H9 (cell line): ENCODE measurements at regions not wholly inside any gene's neighbourhood (a gene's known extent, or its start where the extent isn't known, plus 50 kb on each side); places are given as distances from the start of the nearest gene placed in this dataset.

Experiments used
- DNase-seq: peaks from one replicate; pipeline ENCODE4 v3.0.0-alpha.2; 2017
- H2AFZ ChIP-seq: one replicate; pipeline ENCODE4 v1.6.1; 2013; ENCODE audit warnings: mild to moderate bottlenecking, low read length, control low read depth, moderate library complexity
- H2AK5ac ChIP-seq: 2 replicates; pipeline ENCODE4 v1.6.1; 2013; ENCODE audit warnings: low read length, control low read depth, mixed read lengths; ENCODE audit not compliant: insufficient read length
- H2BK120ac ChIP-seq: one replicate; pipeline ENCODE4 v1.6.1; 2013; ENCODE audit warnings: low read depth, mild to moderate bottlenecking, low read length, control low read depth, inconsistent platforms; ENCODE audit not compliant: poor library complexity, severe bottlenecking
- H2BK12ac ChIP-seq: 2 replicates; pipeline ENCODE4 v1.6.1; 2013; ENCODE audit warnings: low read length, control low read depth, mixed read lengths, low read depth; ENCODE audit not compliant: insufficient read length
- H2BK15ac ChIP-seq: 2 replicates; pipeline ENCODE4 v1.6.1; 2013; ENCODE audit warnings: low read depth, low read length, control low read depth
- H2BK20ac ChIP-seq: one replicate; pipeline ENCODE4 v1.6.1; 2013; ENCODE audit warnings: low read depth, mild to moderate bottlenecking, low read length, control low read depth, inconsistent platforms; ENCODE audit not compliant: poor library complexity, severe bottlenecking
- H2BK5ac ChIP-seq: 2 replicates; pipeline ENCODE4 v1.6.1; 2013; ENCODE audit warnings: low read length, control low read depth, mixed read lengths; ENCODE audit not compliant: insufficient read length
- H3K14ac ChIP-seq: 2 replicates; pipeline ENCODE4 v1.6.1; 2013; ENCODE audit warnings: low read length, control low read depth; ENCODE audit not compliant: insufficient read depth
- H3K18ac ChIP-seq: 2 replicates; pipeline ENCODE4 v1.6.1; 2013; ENCODE audit warnings: low read depth, mild to moderate bottlenecking, mixed read lengths, low read length, control low read depth; ENCODE audit not compliant: insufficient read length
- H3K23ac ChIP-seq: 2 replicates; pipeline ENCODE4 v1.6.1; 2013; ENCODE audit warnings: low read length, control low read depth, mixed read lengths, low read depth; ENCODE audit not compliant: insufficient read length
- H3K23me2 ChIP-seq: 2 replicates; pipeline ENCODE4 v1.6.1; 2013; ENCODE audit warnings: low read depth, mild to moderate bottlenecking, mixed read lengths, low read length, control low read depth; ENCODE audit not compliant: insufficient read length, poor library complexity, severe bottlenecking
- H3K27ac ChIP-seq: 2 replicates; pipeline ENCODE4 v1.5.1; 2013; ENCODE audit warnings: low read length, control low read depth, mixed read lengths, low read depth; ENCODE audit not compliant: insufficient read length
- H3K27me3 ChIP-seq: 2 replicates; pipeline ENCODE4 v1.6.1; 2013; ENCODE audit warnings: low read length, control low read depth, inconsistent platforms; ENCODE audit not compliant: insufficient read depth
- H3K4ac ChIP-seq: 2 replicates; pipeline ENCODE4 v1.6.1; 2013; ENCODE audit warnings: low read depth, mild to moderate bottlenecking, control low read depth, inconsistent platforms, low read length, moderate library complexity
- H3K4me1 ChIP-seq: 2 replicates; pipeline ENCODE4 v1.6.1; 2013; ENCODE audit warnings: low read length, control low read depth, inconsistent platforms; ENCODE audit not compliant: insufficient read depth
- H3K4me2 ChIP-seq: 2 replicates; pipeline ENCODE4 v1.6.1; 2013; ENCODE audit warnings: low read length, control low read depth, mixed read lengths; ENCODE audit not compliant: insufficient read length, insufficient read depth
- H3K56ac ChIP-seq: 2 replicates; pipeline ENCODE4 v1.6.1; 2013; ENCODE audit warnings: low read depth, mild to moderate bottlenecking, mixed read lengths, low read length, control low read depth; ENCODE audit not compliant: insufficient read length
- H3K79me1 ChIP-seq: 2 replicates; pipeline ENCODE4 v1.6.1; 2013; ENCODE audit warnings: low read depth, mild to moderate bottlenecking, moderate library complexity, low read length, control low read depth, inconsistent platforms; ENCODE audit not compliant: insufficient read depth, poor library complexity, severe bottlenecking
- H3K79me2 ChIP-seq: 2 replicates; pipeline ENCODE4 v1.6.1; 2013; ENCODE audit warnings: low read length, control low read depth, inconsistent platforms; ENCODE audit not compliant: insufficient read depth
- H3K9ac ChIP-seq: 2 replicates; pipeline ENCODE4 v1.6.1; 2013; ENCODE audit warnings: low read length, control low read depth, mixed read lengths; ENCODE audit not compliant: insufficient read length; ENCODE audit errors: extremely low read depth
- H3K9me3 ChIP-seq: one replicate; pipeline ENCODE4 v1.6.1; 2013; ENCODE audit warnings: low read depth, low read length, inconsistent platforms; ENCODE audit not compliant: control insufficient read depth
- H3T11ph ChIP-seq: one replicate; pipeline ENCODE4 v1.6.1; 2013; ENCODE audit warnings: mild to moderate bottlenecking, low read length, control low read depth, inconsistent platforms
- H4K20me1 ChIP-seq: one replicate; pipeline ENCODE4 v1.6.1; 2013; ENCODE audit not compliant: control insufficient read depth, insufficient read length, insufficient read depth
- H4K5ac ChIP-seq: 2 replicates; pipeline ENCODE4 v1.6.1; 2013; ENCODE audit warnings: low read depth, mild to moderate bottlenecking, mixed read lengths, low read length, control low read depth; ENCODE audit not compliant: insufficient read length
- H4K8ac ChIP-seq: replicated peaks from 2 replicates; pipeline ENCODE4 v1.6.1; 2013; ENCODE audit warnings: low read length, control low read depth, mixed read lengths, low read depth; ENCODE audit not compliant: insufficient read length
- H4K91ac ChIP-seq: 2 replicates; pipeline ENCODE4 v1.6.1; 2013; ENCODE audit warnings: low read depth, mild to moderate bottlenecking, moderate library complexity, mixed read lengths, low read length, control low read depth; ENCODE audit not compliant: insufficient read length
- H3K27ac Mint-ChIP-seq, 3 experiments: 2 replicates in 2 of 3; 3 replicates in 1 of 3; pipeline ENCODE4 v1.8.0; 2020 to 2021; ENCODE audit warnings: mixed read lengths in 3 of 3, mild to moderate bottlenecking in 1 of 3, moderate library complexity in 1 of 3
- H3K27me3 Mint-ChIP-seq: 2 replicates; pipeline ENCODE4 v1.8.0; 2021; ENCODE audit warnings: low read depth, mild to moderate bottlenecking, moderate library complexity, mixed read lengths
- H3K36me3 Mint-ChIP-seq, 3 experiments: 2 replicates in 2 of 3; 3 replicates in 1 of 3; pipeline ENCODE4 v1.8.0; 2020 to 2021; ENCODE audit warnings: low read depth in 3 of 3, mixed read lengths in 3 of 3; ENCODE audit not compliant: insufficient read depth in 1 of 3
- H3K4me1 Mint-ChIP-seq, 2 experiments: 2 replicates each; pipeline ENCODE4 v1.8.0; 2020; ENCODE audit warnings: mixed read lengths in 2 of 2
- H3K4me3 Mint-ChIP-seq, 2 experiments: 2 replicates in 1 of 2; 3 replicates in 1 of 2; pipeline ENCODE4 v1.8.0; 2020 to 2021; ENCODE audit warnings: mild to moderate bottlenecking in 2 of 2, mixed read lengths in 2 of 2, moderate library complexity in 1 of 2
- H3K9me3 Mint-ChIP-seq, 2 experiments: 2 replicates in 1 of 2; 3 replicates in 1 of 2; pipeline ENCODE4 v1.8.0; 2020; ENCODE audit warnings: mild to moderate bottlenecking in 2 of 2, mixed read lengths in 2 of 2, moderate library complexity in 1 of 2
- WGBS: extraction: QIAGEN DNeasy Blood & Tissue Kit; methylation state at CpG from one replicate; pipeline ENCODE4 v1.1.7; 2013; ENCODE audit warnings: missing lambda C conversion rate, low lambda C conversion rate, mixed read lengths; ENCODE audit not compliant: insufficient read length; ENCODE audit errors: extremely low coverage; 5-methylcytosine and 5-hydroxymethylcytosine counted together
- TF ChIP-seq, protein P1 (sequence below): fragments of 200-600 bp; sonication (generic); conservative IDR thresholded peaks from 3 replicates; pipeline ENCODE4 v1.8.0; 2021; ENCODE audit warnings: antibody characterized with exemption, mild to moderate bottlenecking

DNA sequence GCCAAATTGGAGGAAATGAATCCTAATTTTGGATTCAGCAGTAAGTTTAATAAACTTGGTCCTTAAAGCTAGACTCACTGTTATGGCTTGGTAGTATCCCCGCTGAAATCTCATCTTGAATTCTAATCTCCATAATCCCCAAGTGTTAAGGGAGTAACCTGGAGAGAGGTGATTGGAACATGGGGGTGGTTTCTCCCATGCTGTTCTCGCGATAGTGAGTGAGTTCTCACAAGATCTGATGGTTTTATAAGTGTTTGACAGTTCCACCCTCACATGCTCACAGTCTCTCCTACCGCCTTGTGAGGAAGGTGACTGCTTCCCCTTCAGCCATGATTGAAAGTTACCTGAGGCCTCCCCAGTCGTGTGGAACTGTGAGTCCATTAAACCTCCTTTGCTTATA is 824.5 kb upstream of the WWC1 start:
- Histone ChIP-seq H3K27me3 (no peaks in the 10 kb centered on the region), H3K9ac (no peak overlapping the region), H2AK5ac (no peak overlapping the region), H3K14ac (no peak overlapping the region), H2AFZ (no peak overlapping the region), H3K4me1 (no peaks in the 10 kb centered on the region), H3K9me3 (no peaks in the 10 kb centered on the region), H4K91ac (no peak overlapping the region), H3K56ac (no peak overlapping the region), H3K27ac (no peak overlapping the region), H4K5ac (no peak overlapping the region), H3K4me2 (no peak overlapping the region), H3K4ac (no peak overlapping the region), H2BK5ac (no peak overlapping the region), H2BK12ac (no peak overlapping the region), H4K20me1 (no peaks in the 10 kb centered on the region), H2BK120ac (no peak overlapping the region), H4K8ac (no peak overlapping the region), H3K18ac (no peak overlapping the region), H2BK20ac (no peak overlapping the region), H3K23ac (no peak overlapping the region), H3T11ph (no peak overlapping the region), H3K23me2 (no peaks in the 10 kb centered on the region), H2BK15ac (no peak overlapping the region), H3K79me2 (no peaks in the 10 kb centered on the region), H3K79me1 (no peaks in the 10 kb centered on the region)
- no peak for DNase-seq
- H3K4me3 Mint-ChIP-seq, result no peak overlapping the region
- H3K36me3 Mint-ChIP-seq, result peaks cover 0 to 5% (median 5%) of the 10 kb centered on the region in 3 experiments; a peak in 4 of 7 replicates
- no CpG with 5 or more reads among the region's 5 CpGs for WGBS
- H3K4me1 Mint-ChIP-seq, result peaks cover 3 to 4% of the 10 kb centered on the region in 2 experiments; a peak in 3 of 4 replicates
- no peak overlapping the region for H3K27ac Mint-ChIP-seq
- H3K27me3 Mint-ChIP-seq, result no peaks in the 10 kb centered on the region; the same call in 1 of the 2 replicates
- TF ChIP-seq, protein P1, sequence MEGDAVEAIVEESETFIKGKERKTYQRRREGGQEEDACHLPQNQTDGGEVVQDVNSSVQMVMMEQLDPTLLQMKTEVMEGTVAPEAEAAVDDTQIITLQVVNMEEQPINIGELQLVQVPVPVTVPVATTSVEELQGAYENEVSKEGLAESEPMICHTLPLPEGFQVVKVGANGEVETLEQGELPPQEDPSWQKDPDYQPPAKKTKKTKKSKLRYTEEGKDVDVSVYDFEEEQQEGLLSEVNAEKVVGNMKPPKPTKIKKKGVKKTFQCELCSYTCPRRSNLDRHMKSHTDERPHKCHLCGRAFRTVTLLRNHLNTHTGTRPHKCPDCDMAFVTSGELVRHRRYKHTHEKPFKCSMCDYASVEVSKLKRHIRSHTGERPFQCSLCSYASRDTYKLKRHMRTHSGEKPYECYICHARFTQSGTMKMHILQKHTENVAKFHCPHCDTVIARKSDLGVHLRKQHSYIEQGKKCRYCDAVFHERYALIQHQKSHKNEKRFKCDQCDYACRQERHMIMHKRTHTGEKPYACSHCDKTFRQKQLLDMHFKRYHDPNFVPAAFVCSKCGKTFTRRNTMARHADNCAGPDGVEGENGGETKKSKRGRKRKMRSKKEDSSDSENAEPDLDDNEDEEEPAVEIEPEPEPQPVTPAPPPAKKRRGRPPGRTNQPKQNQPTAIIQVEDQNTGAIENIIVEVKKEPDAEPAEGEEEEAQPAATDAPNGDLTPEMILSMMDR, result no peak
- peaks cover 3 to 7% of the 10 kb centered on the region in 2 experiments; a peak in 4 of 5 replicates for H3K9me3 Mint-ChIP-seq
